HG03159 (cell line): ENCODE measurements at regions not wholly inside any gene's neighbourhood (a gene's known extent, or its start where the extent isn't known, plus 50 kb on each side); places are given as distances from the start of the nearest gene placed in this dataset.

Experiments
- ATAC-seq: cut with Tn5 transposase; IDR thresholded peaks from one replicate; pipeline ENCODE4 v1.9.1; 2021; ENCODE audit warnings: mild to moderate bottlenecking, moderate library complexity; ENCODE audit not compliant: unreplicated experiment

- no peak for ATAC-seq
These were observed 305.8 kb downstream of the EIPR1 start for GRCh38 chr2:3071685-3072263.

GRCh38 chr2:3066831-3067230 lies 310.8 kb downstream of the EIPR1 start:
- ATAC-seq, result no peak

- ATAC-seq, result no peak
These were observed 311.7 kb downstream of the EIPR1 start for GRCh38 chr2:3065928-3066327.

GRCh38 chr2:3062476-3063260 lies 314.9 kb downstream of the EIPR1 start:
- no peak for ATAC-seq

GRCh38 chr2:3060049-3060448 lies 317.6 kb downstream of the EIPR1 start:
- no peak for ATAC-seq

- ATAC-seq, result no peak
These were observed 318.3 kb downstream of the EIPR1 start for GRCh38 chr2:3059141-3059925.

- no peak for ATAC-seq
These were observed 323.6 kb downstream of the EIPR1 start for GRCh38 chr2:3054066-3054465.

GRCh38 chr2:3051266-3051665 lies 326.4 kb downstream of the EIPR1 start:
- ATAC-seq, result no peak

- no peak for ATAC-seq
These were observed 331.3 kb downstream of the EIPR1 start for GRCh38 chr2:3046170-3046865.

GRCh38 chr2:3045318-3045921 lies 332.2 kb downstream of the EIPR1 start:
- ATAC-seq, result no peak

- no peak for ATAC-seq
These were observed 332.9 kb downstream of the EIPR1 start for GRCh38 chr2:3044587-3045317.

GRCh38 chr2:3043726-3044125 lies 333.9 kb downstream of the EIPR1 start:
- no peak for ATAC-seq

GRCh38 chr2:3042601-3043585 lies 334.7 kb downstream of the EIPR1 start:
- no peak for ATAC-seq

- no peak for ATAC-seq
These were observed 335.6 kb downstream of the EIPR1 start for GRCh38 chr2:3041841-3042600.

- no peak for ATAC-seq
These were observed 336.4 kb downstream of the EIPR1 start for GRCh38 chr2:3041246-3041645.

GRCh38 chr2:3040496-3041140 lies 337.0 kb downstream of the EIPR1 start:
- no peak for ATAC-seq

GRCh38 chr2:3040066-3040428 lies 337.6 kb downstream of the EIPR1 start:
- no peak for ATAC-seq
